EL (cell line): ENCODE measurements at regions not wholly inside any gene's neighbourhood (a gene's known extent, or its start where the extent isn't known, plus 50 kb on each side); places are given as distances from the start of the nearest gene placed in this dataset.
"Not testable (repeated sequence)": the region's sequence is repeated elsewhere in the genome, so short reads cannot be mapped to it uniquely, and the experiment has no call there.

Source experiments
- DNase-seq: peaks from one replicate; pipeline ENCODE4 v3.0.0-alpha.2; 2016

- DNase-seq: no peak
These were observed 795.4 kb downstream of the SLC6A15 start for GRCh38 chr12:84117190-84117589.

- DNase-seq: peak; percentile 64
These were observed 798.9 kb downstream of the SLC6A15 start for GRCh38 chr12:84113666-84114065.

GRCh38 chr12:84103886-84104285 lies 808.7 kb downstream of the SLC6A15 start:
- DNase-seq: not testable (repeated sequence)

- DNase-seq: not testable (repeated sequence)
These were observed 810.6 kb downstream of the SLC6A15 start for GRCh38 chr12:84101963-84102362.

DNA sequence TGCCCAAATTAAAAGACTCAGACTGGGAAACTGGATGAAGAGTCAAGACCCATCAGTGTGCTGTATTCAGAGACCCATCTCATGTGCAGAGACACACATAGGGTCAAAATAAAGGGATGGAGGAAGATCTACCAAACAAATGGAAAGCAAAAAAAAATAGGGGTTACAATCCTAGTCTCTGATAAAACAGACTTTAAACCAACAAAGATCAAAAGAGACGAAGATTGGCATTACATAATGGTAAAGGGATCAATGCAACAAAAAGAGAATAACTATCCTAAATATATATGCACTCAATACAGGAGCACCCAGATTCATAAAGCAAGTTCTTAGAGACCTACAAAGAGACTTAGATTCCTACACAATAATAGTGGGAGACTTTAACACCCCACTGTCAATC lies 813.0 kb downstream of the SLC6A15 start:
- DNase-seq: not testable (repeated sequence)

GRCh38 chr12:84091651-84092050 lies 820.9 kb downstream of the SLC6A15 start:
- DNase-seq: no peak

- DNase-seq: no peak
These were observed 823.2 kb downstream of the SLC6A15 start for GRCh38 chr12:84089356-84089755.

DNA sequence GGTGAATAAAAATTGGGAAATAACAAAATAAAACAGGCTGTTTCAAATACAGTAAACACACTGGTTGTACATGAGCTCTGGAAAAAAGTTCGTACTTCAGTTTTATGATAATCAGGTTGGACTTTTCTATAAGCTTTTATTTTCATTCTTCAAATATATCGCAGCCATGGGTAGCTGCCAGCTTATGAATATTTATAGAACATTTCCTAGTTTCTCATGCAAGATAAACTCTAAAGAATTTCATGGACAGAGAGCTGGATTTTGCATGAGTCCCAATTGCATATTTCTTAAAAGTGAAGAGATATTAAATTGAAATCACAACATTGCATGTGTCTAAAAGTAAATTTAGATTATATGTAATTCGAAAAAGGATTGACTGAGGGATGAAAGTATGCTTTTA lies 827.6 kb downstream of the SLC6A15 start:
- no peak for DNase-seq

DNA sequence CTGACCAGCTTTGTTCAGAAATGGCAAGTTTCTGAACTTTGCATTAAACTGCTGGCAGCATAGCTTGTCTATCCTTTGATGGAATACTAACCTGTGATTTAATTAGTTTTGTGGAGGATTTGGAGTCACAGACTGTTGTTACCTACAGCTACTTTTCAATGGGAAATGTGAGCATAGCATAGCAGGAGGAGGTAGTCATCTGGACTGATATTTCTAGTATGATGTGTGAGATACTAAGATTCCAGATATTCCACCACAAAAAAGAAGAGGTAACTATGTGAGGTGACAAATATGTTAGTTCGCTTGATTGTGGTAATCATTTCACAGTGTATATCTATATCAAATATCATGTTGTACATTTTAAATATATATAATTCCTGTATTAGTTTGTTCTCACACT lies 833.0 kb downstream of the SLC6A15 start:
- DNase-seq: peak; percentile 46

GRCh38 chr12:84077679-84078078 lies 834.9 kb downstream of the SLC6A15 start:
- no peak for DNase-seq

GRCh38 chr12:84075991-84076390 lies 836.6 kb downstream of the SLC6A15 start:
- DNase-seq: no peak

DNA sequence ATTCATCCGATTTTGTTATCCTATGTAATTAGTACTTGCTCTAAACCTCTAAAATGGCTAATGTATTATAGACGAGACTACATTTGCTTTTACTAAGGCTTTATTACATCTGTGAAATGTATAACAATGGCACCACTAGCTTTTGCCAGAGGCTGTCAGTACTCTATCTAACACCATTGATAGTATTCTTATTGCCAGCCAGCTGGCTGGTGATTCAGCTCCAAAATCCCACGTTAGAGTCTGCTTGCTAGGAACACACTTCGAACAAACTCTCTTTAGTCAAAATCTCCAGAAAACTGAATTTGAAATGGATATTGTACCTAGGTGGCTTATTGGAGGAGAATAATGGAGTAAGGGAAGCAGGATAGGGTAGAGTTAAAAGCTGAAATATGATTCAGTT lies 839.2 kb downstream of the SLC6A15 start:
- no peak for DNase-seq

DNA sequence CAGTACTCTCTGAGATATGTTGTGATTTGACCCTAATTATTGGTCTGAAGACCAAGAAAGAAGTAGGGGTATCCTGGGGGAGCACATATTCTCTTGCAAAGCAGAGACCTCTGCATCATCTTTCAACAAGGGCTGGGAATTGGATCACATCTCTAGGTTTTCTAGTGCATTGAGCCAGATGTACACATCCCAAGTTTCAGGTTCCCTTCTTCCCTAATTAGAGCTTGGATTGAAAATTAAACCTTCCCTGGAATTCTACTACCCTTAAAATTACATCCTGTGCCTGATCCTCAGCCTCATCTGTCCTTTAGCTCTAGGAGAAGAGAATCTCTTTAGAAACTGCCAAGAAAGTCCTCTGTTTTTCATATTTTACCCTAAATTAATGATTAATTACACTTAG lies 839.6 kb downstream of the SLC6A15 start:
- no peak for DNase-seq

GRCh38 chr12:84070292-84070691 lies 842.3 kb downstream of the SLC6A15 start:
- DNase-seq: peak; percentile 95

DNA sequence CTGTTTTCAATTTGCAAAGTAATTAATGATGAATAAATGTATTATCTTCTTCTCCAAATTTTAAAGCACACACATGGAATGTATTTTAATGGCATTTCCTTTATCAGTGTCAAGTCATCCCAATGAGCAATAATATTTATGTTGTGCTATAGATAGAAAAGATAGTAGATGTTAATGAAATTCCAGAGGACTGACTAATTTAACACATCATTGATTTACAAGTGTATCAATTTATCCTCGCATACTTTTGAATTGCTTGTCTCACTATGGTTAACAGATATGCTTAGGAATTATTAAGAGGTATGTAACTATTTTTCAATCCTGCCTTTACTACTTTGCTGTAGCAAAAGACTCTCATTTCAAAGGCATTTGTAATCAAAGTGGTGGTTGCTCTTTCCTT lies 842.9 kb downstream of the SLC6A15 start:
- DNase-seq: peak; percentile 76

GRCh38 chr12:84069198-84069597 lies 843.4 kb downstream of the SLC6A15 start:
- DNase-seq: no peak

GRCh38 chr12:84058136-84058535 lies 854.5 kb downstream of the SLC6A15 start:
- no peak for DNase-seq

- DNase-seq: no peak
These were observed 857.8 kb downstream of the SLC6A15 start for GRCh38 chr12:84054811-84055210.

DNA sequence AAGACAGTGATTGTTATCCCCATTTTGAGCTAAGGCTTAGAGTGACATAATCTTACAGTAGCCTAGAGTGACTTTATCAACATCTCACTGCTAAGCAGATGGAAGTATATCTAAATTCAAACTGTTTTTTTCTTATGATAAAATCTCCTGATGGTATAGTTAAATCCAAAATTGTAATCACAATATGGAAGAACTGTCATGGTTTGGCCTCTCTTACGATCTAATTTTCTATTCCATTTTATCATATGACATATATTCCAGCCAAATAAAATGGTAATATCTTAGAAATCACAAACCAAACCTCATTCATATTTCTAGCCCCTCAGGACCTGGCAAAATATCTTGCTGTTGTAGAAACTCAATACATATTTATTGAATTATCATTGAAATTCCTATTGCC lies 864.7 kb downstream of the SLC6A15 start:
- DNase-seq: no peak

DNA sequence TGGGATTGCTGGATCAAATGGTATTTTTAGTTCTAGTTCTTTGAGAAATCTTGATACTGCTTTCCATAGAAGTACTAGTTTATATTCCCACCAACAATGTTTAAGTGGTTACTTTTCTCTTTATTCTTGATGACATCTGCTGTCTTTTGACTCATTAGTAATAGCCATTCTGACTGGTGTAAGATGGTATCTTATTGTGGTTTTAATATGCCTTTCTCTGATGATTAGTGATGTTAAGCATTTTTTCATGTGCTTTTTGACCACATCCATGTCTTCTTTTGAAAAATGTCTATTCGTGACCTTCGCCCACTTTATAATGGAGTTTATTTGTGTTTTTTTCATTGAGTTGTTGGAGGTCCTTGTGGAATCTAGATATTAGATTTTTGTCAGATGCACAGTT lies 865.7 kb downstream of the SLC6A15 start:
- peak; percentile 47 for DNase-seq

- no peak for DNase-seq
These were observed 869.2 kb downstream of the SLC6A15 start for GRCh38 chr12:84043355-84043754.

DNA sequence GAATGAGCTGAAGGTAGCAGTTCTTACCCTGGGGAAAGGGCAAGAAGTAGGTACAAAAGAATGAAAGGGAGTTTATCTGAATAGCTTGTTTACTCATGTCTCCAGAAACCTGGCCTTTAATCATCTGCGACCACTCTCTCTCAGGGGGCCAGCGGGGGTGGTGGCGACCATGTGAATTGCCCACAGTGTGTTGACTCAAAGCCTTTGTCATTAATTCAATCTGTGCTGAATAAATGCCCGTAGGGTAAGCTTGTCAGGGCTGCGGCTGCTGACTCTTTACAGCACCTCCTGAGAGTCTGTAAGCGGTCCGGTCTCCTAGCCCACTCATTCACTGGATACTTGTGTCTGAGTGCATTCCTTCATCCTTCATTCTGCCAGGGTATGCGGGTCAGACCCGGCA lies 874.4 kb downstream of the SLC6A15 start:
- no peak for DNase-seq

GRCh38 chr12:84036912-84037311 lies 875.7 kb downstream of the SLC6A15 start:
- no peak for DNase-seq

GRCh38 chr12:84035766-84036165 lies 876.8 kb downstream of the SLC6A15 start:
- no peak for DNase-seq

DNA sequence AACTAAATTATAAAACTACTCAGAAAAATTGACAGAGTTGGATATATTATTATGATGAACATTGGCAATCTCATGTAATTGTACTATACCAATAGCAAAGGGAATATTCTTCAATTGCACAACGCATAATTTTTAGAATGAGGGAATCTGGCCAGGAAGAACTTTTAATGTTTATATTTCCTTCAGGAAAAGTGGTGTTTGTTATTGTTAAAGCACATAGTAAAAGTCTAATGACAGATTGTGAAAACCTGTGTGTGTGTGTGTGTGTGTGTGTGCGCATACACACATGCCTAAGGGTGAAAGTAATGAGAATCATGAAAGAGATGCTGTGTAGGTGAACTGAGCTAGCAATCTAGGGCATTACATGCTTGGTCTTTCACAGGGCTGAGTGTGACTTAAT lies 877.7 kb downstream of the SLC6A15 start:
- DNase-seq: no peak

DNA sequence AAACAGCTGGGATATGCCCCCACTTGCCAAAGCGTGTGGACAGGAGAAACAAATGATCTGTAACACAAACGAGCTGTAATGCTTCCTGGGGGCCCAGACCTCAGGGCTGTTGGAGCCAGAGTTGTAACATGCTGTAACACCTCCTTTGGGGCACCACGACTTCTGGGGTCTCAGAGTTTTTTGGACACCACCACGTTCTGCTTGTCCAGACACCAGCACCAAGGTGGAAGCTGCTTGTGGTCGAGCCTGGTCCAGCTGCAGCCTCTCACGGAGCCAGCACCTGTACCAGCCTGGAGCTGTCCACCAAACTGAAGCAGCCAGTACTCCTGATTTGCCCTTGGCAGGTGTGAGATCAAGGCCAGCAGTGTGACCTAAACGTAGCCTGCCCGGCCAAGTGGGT lies 879.4 kb downstream of the SLC6A15 start:
- DNase-seq: no peak
